ENCODE measurements at regions not wholly inside any gene's neighbourhood (a gene's known extent, or its start where the extent isn't known, plus 50 kb on each side); places are given as distances from the start of the nearest gene placed in this dataset.
"Not testable (repeated sequence)": the region's sequence is repeated elsewhere in the genome, so short reads cannot be mapped to it uniquely, and the experiment has no call there.

DNA sequence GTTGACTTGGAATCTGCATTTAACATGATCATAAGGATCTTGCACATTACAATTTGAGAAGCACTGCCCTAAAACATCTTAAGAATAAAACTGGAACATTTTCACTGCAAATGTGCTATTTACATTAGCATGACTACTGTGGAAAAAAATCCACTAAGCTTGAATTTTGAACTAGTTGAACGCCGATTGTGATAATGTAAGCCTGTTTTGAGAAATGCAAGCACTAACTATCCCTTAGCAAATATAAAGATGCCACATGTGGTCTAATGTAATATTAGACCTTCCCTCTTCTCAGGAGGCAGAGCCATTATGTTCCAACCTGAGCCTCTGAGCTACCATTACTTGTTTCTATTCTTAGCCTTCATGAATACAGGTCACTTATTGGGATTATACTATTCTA is 278.0 kb downstream of the SPATA31A6 start:
- TF ChIP-seq, protein P1, sequence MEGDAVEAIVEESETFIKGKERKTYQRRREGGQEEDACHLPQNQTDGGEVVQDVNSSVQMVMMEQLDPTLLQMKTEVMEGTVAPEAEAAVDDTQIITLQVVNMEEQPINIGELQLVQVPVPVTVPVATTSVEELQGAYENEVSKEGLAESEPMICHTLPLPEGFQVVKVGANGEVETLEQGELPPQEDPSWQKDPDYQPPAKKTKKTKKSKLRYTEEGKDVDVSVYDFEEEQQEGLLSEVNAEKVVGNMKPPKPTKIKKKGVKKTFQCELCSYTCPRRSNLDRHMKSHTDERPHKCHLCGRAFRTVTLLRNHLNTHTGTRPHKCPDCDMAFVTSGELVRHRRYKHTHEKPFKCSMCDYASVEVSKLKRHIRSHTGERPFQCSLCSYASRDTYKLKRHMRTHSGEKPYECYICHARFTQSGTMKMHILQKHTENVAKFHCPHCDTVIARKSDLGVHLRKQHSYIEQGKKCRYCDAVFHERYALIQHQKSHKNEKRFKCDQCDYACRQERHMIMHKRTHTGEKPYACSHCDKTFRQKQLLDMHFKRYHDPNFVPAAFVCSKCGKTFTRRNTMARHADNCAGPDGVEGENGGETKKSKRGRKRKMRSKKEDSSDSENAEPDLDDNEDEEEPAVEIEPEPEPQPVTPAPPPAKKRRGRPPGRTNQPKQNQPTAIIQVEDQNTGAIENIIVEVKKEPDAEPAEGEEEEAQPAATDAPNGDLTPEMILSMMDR (IDR thresholded peaks at IDR 0.05 in 2 of 3, conservative IDR thresholded peaks at IDR 0.05 in 1 of 3; ENCODE audit: insufficient read depth in 2 of 3, low read depth in 1 of 3, low read length in 3 of 3): not testable (repeated sequence)
- TF ChIP-seq HNRNPLL (IDR thresholded peaks at IDR 0.05; ENCODE audit: low read depth, low read length, poor library complexity, severe bottlenecking); ZBTB1 (CRISPR knock-in tag; IDR thresholded peaks at IDR 0.05; ENCODE audit: borderline replicate concordance, low read depth); BRF2 (IDR thresholded peaks at IDR 0.05; ENCODE audit: borderline replicate concordance, insufficient read depth, insufficient read length); EP300 (IDR thresholded peaks at IDR 0.05; ENCODE audit: low read length); MAFF (IDR thresholded peaks at IDR 0.05; ENCODE audit: low read length); FOXA1 (IDR thresholded peaks at IDR 0.05; ENCODE audit: borderline replicate concordance): not testable (repeated sequence)
